ENCODE measurements at regions not wholly inside any gene's neighbourhood (a gene's known extent, or its start where the extent isn't known, plus 50 kb on each side); places are given as distances from the start of the nearest gene placed in this dataset.

DNA sequence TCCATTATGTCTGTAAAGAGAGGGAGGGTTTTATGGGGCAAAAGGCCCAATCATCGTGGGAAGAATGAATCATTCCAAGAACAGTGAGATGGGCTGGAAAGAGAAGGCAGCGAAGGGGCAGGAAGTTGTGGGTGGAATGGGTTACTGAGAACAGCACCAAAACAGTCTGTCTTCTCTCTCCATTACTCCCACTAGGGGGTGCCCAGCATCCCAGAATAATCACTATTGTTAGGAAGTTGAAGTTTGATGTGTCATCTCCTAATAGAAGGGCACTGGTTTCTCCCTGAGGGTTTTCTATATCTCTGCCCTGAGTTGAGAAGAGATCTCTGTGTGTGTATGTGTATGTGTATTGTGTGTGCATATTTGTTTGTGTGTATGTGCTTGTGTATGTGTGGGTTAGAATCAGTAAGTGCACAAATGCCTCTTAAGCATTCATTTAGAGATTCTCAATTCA is 76.6 kb upstream of the MAP4K3 start:
- TF ChIP-seq, protein P1, sequence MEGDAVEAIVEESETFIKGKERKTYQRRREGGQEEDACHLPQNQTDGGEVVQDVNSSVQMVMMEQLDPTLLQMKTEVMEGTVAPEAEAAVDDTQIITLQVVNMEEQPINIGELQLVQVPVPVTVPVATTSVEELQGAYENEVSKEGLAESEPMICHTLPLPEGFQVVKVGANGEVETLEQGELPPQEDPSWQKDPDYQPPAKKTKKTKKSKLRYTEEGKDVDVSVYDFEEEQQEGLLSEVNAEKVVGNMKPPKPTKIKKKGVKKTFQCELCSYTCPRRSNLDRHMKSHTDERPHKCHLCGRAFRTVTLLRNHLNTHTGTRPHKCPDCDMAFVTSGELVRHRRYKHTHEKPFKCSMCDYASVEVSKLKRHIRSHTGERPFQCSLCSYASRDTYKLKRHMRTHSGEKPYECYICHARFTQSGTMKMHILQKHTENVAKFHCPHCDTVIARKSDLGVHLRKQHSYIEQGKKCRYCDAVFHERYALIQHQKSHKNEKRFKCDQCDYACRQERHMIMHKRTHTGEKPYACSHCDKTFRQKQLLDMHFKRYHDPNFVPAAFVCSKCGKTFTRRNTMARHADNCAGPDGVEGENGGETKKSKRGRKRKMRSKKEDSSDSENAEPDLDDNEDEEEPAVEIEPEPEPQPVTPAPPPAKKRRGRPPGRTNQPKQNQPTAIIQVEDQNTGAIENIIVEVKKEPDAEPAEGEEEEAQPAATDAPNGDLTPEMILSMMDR (IDR thresholded peaks at IDR 0.05) = peak; percentile 41 to 61 (median 52)
- TF ChIP-seq POLR2AphosphoS5 (IDR thresholded peaks at IDR 0.05) (no peak), EP300 (IDR thresholded peaks at IDR 0.05) (no peak)
